ENCODE measurements at regions not wholly inside any gene's neighbourhood (a gene's known extent, or its start where the extent isn't known, plus 50 kb on each side); places are given as distances from the start of the nearest gene placed in this dataset.

- DNase-seq (ENCODE audit: low read depth in 4 of 4, low spot score in 2 of 4) = no peak
Observed at GRCh38 chr7:45235905-45236304, 78.3 kb downstream of the RAMP3 start.

GRCh38 chr7:45236666-45237065 is 79.1 kb downstream of the RAMP3 start:
- DNase-seq (ENCODE audit: low read depth in 4 of 4, low spot score in 2 of 4) = no peak

GRCh38 chr7:45237788-45238461 is 80.3 kb downstream of the RAMP3 start:
- no peak for DNase-seq (ENCODE audit: low read depth in 4 of 4, low spot score in 2 of 4)

- no peak for DNase-seq (ENCODE audit: low read depth in 4 of 4, low spot score in 2 of 4)
Observed at GRCh38 chr7:45238806-45239205, 81.2 kb downstream of the RAMP3 start.

- DNase-seq (ENCODE audit: low read depth in 4 of 4, low spot score in 2 of 4) = no peak
Observed at GRCh38 chr7:45239486-45239885, 81.9 kb downstream of the RAMP3 start.

GRCh38 chr7:45240273-45240771 is 82.7 kb downstream of the RAMP3 start:
- no peak for DNase-seq (ENCODE audit: low read depth in 4 of 4, low spot score in 2 of 4)

GRCh38 chr7:45240926-45241325 is 83.3 kb downstream of the RAMP3 start:
- DNase-seq (ENCODE audit: low read depth in 4 of 4, low spot score in 2 of 4) = no peak

- DNase-seq (ENCODE audit: low read depth in 4 of 4, low spot score in 2 of 4) = no peak
Observed at GRCh38 chr7:45241339-45242109, 83.9 kb downstream of the RAMP3 start.

- no peak for DNase-seq (ENCODE audit: low read depth in 4 of 4, low spot score in 2 of 4)
Observed at GRCh38 chr7:45242261-45242660, 84.7 kb downstream of the RAMP3 start.

- no peak for DNase-seq (ENCODE audit: low read depth in 4 of 4, low spot score in 2 of 4)
Observed at GRCh38 chr7:45242698-45243097, 85.1 kb downstream of the RAMP3 start.

- no peak for DNase-seq (ENCODE audit: low read depth in 4 of 4, low spot score in 2 of 4)
Observed at GRCh38 chr7:45244981-45245380, 87.4 kb downstream of the RAMP3 start.

GRCh38 chr7:45246339-45246738 is 88.7 kb downstream of the RAMP3 start:
- DNase-seq (ENCODE audit: low read depth in 4 of 4, low spot score in 2 of 4) = no peak

GRCh38 chr7:45252248-45252647 is 94.7 kb downstream of the RAMP3 start:
- DNase-seq (ENCODE audit: low read depth in 4 of 4, low spot score in 2 of 4) = no peak

- DNase-seq (ENCODE audit: low read depth in 4 of 4, low spot score in 2 of 4) = no peak
Observed at GRCh38 chr7:45252857-45253256, 95.3 kb downstream of the RAMP3 start.

GRCh38 chr7:45253368-45253767 is 95.8 kb downstream of the RAMP3 start:
- no peak for DNase-seq (ENCODE audit: low read depth in 4 of 4, low spot score in 2 of 4)

- no peak for DNase-seq (ENCODE audit: low read depth in 4 of 4, low spot score in 2 of 4)
Observed at GRCh38 chr7:45255187-45255586, 97.6 kb downstream of the RAMP3 start.

- DNase-seq (ENCODE audit: low read depth in 4 of 4, low spot score in 2 of 4) = no peak
Observed at GRCh38 chr7:45256309-45256708, 98.7 kb downstream of the RAMP3 start.

- no peak for DNase-seq (ENCODE audit: low read depth in 4 of 4, low spot score in 2 of 4)
Observed at GRCh38 chr7:45256775-45257174, 99.2 kb downstream of the RAMP3 start.

- DNase-seq (ENCODE audit: low read depth in 4 of 4, low spot score in 2 of 4) = no peak
Observed at GRCh38 chr7:45257284-45257683, 99.7 kb downstream of the RAMP3 start.

- DNase-seq (ENCODE audit: low read depth in 4 of 4, low spot score in 2 of 4) = no peak
Observed at GRCh38 chr7:45258533-45259226, 101.1 kb downstream of the RAMP3 start.

- no peak for DNase-seq (ENCODE audit: low read depth in 4 of 4, low spot score in 2 of 4)
Observed at GRCh38 chr7:45259227-45259596, 101.6 kb downstream of the RAMP3 start.

All from left renal cortex interstitium (tissue), 4 donors.